ENCODE measurements at regions not wholly inside any gene's neighbourhood (a gene's known extent, or its start where the extent isn't known, plus 50 kb on each side); places are given as distances from the start of the nearest gene placed in this dataset.

GRCh38 chr2:7430869-7431641, 513.8 kb downstream of the RNF144A start:
- peak in 6 of 7 donors; percentile 21 to 55 (median 34) for DNase-seq
- H3K4me3 ChIP-seq: peak overlapping the region in 1 of 4 donors; percentile 39
- no peak for TF ChIP-seq CTCF (IDR thresholded peaks at IDR 0.05)
- TF ChIP-seq POLR2A (IDR thresholded peaks at IDR 0.05): no peak

GRCh38 chr2:7432436-7432835, 515.2 kb downstream of the RNF144A start:
- WGBS, 4 donors: 86 to 96% (median 90%) methylated on average over 4 of the region's 4 CpGs

More at GRCh38 chr2:7430869-7431641, 513.8 kb downstream of the RNF144A start:
- peaks cover 0 to 3% of the 10 kb centered on the region in 2 donors for H3K4me1 ChIP-seq (replicated peaks in 1 of 2)
- 34 to 49% (median 45%) methylated on average over 16 to 56 of the region's 56 CpGs for WGBS, 4 donors
- H3K27ac ChIP-seq: no peak overlapping the region
- intact Hi-C loops (cut with DNase I): no loop called here
- H3K36me3 ChIP-seq (replicated peaks in 1 of 2): no peaks in the 10 kb centered on the region
- H3K9me3 ChIP-seq (replicated peaks in 1 of 3): no peaks in the 10 kb centered on the region
- H3K27me3 ChIP-seq: no peaks in the 10 kb centered on the region

GRCh38 chr2:7436096-7436906, 519.1 kb downstream of the RNF144A start:
- Histone ChIP-seq H3K36me3 (replicated peaks in 1 of 2) (no peaks in the 10 kb centered on the region), H3K9me3 (replicated peaks in 1 of 3) (no peaks in the 10 kb centered on the region), H3K4me3 (no peak overlapping the region), H3K27ac (no peak overlapping the region), H3K4me1 (replicated peaks in 1 of 2) (no peaks in the 10 kb centered on the region), H3K27me3 (no peaks in the 10 kb centered on the region)
- DNase-seq: no peak
- WGBS, 4 donors: 80 to 85% (median 82%) methylated on average over 9 of the region's 9 CpGs
- TF ChIP-seq POLR2A (IDR thresholded peaks at IDR 0.05): no peak
- no peak for TF ChIP-seq CTCF (IDR thresholded peaks at IDR 0.05)
- intact Hi-C loops (cut with DNase I): no loop called here

More at GRCh38 chr2:7432436-7432835, 515.2 kb downstream of the RNF144A start:
- H3K4me1 ChIP-seq (replicated peaks in 1 of 2): no peaks in the 10 kb centered on the region
- H3K9me3 ChIP-seq (replicated peaks in 1 of 3): no peaks in the 10 kb centered on the region
- H3K4me3 ChIP-seq: no peak overlapping the region
- intact Hi-C loops (cut with DNase I): no loop called here
- DNase-seq: no peak
- H3K27ac ChIP-seq: no peak overlapping the region
- no peaks in the 10 kb centered on the region for H3K36me3 ChIP-seq (replicated peaks in 1 of 2)
- H3K27me3 ChIP-seq: no peaks in the 10 kb centered on the region
- no peak for TF ChIP-seq POLR2A (IDR thresholded peaks at IDR 0.05)
- no peak for TF ChIP-seq CTCF (IDR thresholded peaks at IDR 0.05)

- no peak overlapping the region for H3K27ac ChIP-seq
- TF ChIP-seq POLR2A (IDR thresholded peaks at IDR 0.05) (no peak), CTCF (IDR thresholded peaks at IDR 0.05) (no peak)
- H3K36me3 ChIP-seq (replicated peaks in 1 of 2): no peaks in the 10 kb centered on the region
- H3K4me1 ChIP-seq (replicated peaks in 1 of 2): no peaks in the 10 kb centered on the region
- H3K27me3 ChIP-seq: no peaks in the 10 kb centered on the region
- no peaks in the 10 kb centered on the region for H3K9me3 ChIP-seq (replicated peaks in 1 of 3)
- DNase-seq: no peak
- intact Hi-C loops (cut with DNase I): no loop called here
- no peak overlapping the region for H3K4me3 ChIP-seq
Measured at GRCh38 chr2:7437141-7437540, 519.9 kb downstream of the RNF144A start.

Measured in adrenal gland (tissue), 9 donors.